ENCODE measurements at regions not wholly inside any gene's neighbourhood (a gene's known extent, or its start where the extent isn't known, plus 50 kb on each side); places are given as distances from the start of the nearest gene placed in this dataset.
"Not testable (repeated sequence)": the region's sequence is repeated elsewhere in the genome, so short reads cannot be mapped to it uniquely, and the experiment has no call there.

- FAIRE-seq = no peak
Measured at GRCh38 chr1:228870041-228870713, 134.9 kb downstream of the RHOU start.

- no peak for FAIRE-seq
Measured at GRCh38 chr1:228871314-228872061, 136.2 kb downstream of the RHOU start.

GRCh38 chr1:228872080-228872479, 136.8 kb downstream of the RHOU start:
- no peak for FAIRE-seq

GRCh38 chr1:228873709-228874108, 138.4 kb downstream of the RHOU start:
- FAIRE-seq = no peak

- no peak for FAIRE-seq
Measured at GRCh38 chr1:228875741-228876140, 140.5 kb downstream of the RHOU start.

GRCh38 chr1:228876187-228876586, 140.9 kb downstream of the RHOU start:
- no peak for FAIRE-seq

GRCh38 chr1:228879164-228879563, 143.9 kb downstream of the RHOU start:
- FAIRE-seq = no peak

GRCh38 chr1:228882041-228882770, 146.9 kb downstream of the RHOU start:
- FAIRE-seq = no peak

GRCh38 chr1:228882771-228883450, 147.6 kb downstream of the RHOU start:
- no peak for FAIRE-seq

- no peak for FAIRE-seq
Measured at GRCh38 chr1:228883535-228883934, 148.3 kb downstream of the RHOU start.

GRCh38 chr1:228884196-228884595, 148.9 kb downstream of the RHOU start:
- no peak for FAIRE-seq

- FAIRE-seq = no peak
Measured at GRCh38 chr1:228884615-228885566, 149.6 kb downstream of the RHOU start.

- FAIRE-seq = no peak
Measured at GRCh38 chr1:228885845-228886244, 150.6 kb downstream of the RHOU start.

GRCh38 chr1:228887101-228887500, 151.8 kb downstream of the RHOU start:
- no peak for FAIRE-seq

- FAIRE-seq = no peak
Measured at GRCh38 chr1:228887960-228888359, 152.7 kb downstream of the RHOU start.

- FAIRE-seq = no peak
Measured at GRCh38 chr1:228889289-228889688, 154.0 kb downstream of the RHOU start.

GRCh38 chr1:228891272-228892034, 156.2 kb downstream of the RHOU start:
- no peak for FAIRE-seq

GRCh38 chr1:228892200-228892599, 156.9 kb downstream of the RHOU start:
- not testable (repeated sequence) for FAIRE-seq

- FAIRE-seq = no peak
Measured at GRCh38 chr1:228894442-228894989, 159.2 kb downstream of the RHOU start.

GRCh38 chr1:228897901-228898300, 162.6 kb downstream of the RHOU start:
- FAIRE-seq = no peak

- no peak for FAIRE-seq
Measured at GRCh38 chr1:228898582-228898992, 163.3 kb downstream of the RHOU start.
